SK-N-MC (cell line): ENCODE measurements at regions not wholly inside any gene's neighbourhood (a gene's known extent, or its start where the extent isn't known, plus 50 kb on each side); places are given as distances from the start of the nearest gene placed in this dataset.

Experiments
- EZH2 ChIP-seq: fragments of 200-600 bp; sonication (generic); IDR thresholded peaks from one replicate; pipeline ENCODE4 v1.6.1; 2017; ENCODE audit warnings: antibody characterized with exemption
- FOXP2 ChIP-seq: optimal IDR thresholded peaks from 2 replicates; pipeline ENCODE3; 2011; ENCODE audit warnings: mild to moderate bottlenecking, moderate library complexity; ENCODE audit not compliant: insufficient read depth; ENCODE audit errors: extremely low read length, control extremely low read depth
- POLR2AphosphoS5 ChIP-seq: IDR thresholded peaks from 2 replicates; pipeline ENCODE4 v1.6.1; 2012; ENCODE audit warnings: mild to moderate bottlenecking, low read depth, low read length, borderline replicate concordance

GRCh38 chr5:148746826-148747535 is 79.4 kb upstream of the ADRB2 start:
- TF ChIP-seq POLR2AphosphoS5 (no peak), EZH2 (no peak), FOXP2 (no peak)
